Loucy (cell line): ENCODE measurements at regions not wholly inside any gene's neighbourhood (a gene's known extent, or its start where the extent isn't known, plus 50 kb on each side); places are given as distances from the start of the nearest gene placed in this dataset.

Experiments used
- CTCF ChIP-seq: fragments of 200-600 bp; sonication (generic); conservative IDR thresholded peaks from 2 replicates; pipeline ENCODE4 v1.5.1; 2014; ENCODE audit warnings: mild to moderate bottlenecking, antibody characterized with exemption, low read length
- EZH2phosphoT487 ChIP-seq: fragments of 200-600 bp; IDR thresholded peaks from 2 replicates; pipeline ENCODE4 v1.6.1; 2018; ENCODE audit warnings: antibody characterized with exemption, mild to moderate bottlenecking, moderate library complexity, borderline replicate concordance

DNA sequence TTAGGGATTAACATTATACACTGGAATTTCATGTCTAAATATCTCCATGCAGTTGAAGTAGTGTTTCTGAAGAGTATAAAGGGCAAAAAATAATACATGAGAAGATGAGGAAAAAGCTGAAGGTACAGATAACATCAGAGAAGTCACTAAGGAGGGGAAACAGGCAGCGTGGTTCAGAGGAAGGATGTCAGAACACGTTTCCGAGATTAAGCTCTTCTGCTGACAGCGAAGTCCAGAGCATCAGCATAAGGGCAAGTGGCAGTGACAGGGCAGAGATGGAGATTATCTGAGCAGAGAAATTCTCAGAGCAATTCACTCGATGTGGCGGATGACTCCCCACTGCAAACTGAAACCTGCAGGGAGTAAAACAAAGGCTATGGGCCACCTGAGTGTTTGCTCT lies 443.2 kb upstream of the FRG1 start:
- no peak for TF ChIP-seq CTCF
- no peak for TF ChIP-seq EZH2phosphoT487
